HCT116 (cell line): ENCODE measurements at regions not wholly inside any gene's neighbourhood (a gene's known extent, or its start where the extent isn't known, plus 50 kb on each side); places are given as distances from the start of the nearest gene placed in this dataset.

Experiments
- ATAC-seq: fragments of 200-7000 bp; cut with Tn5 transposase; 2 replicates; pipeline ENCODE4 v1.9.1; 2020; ENCODE audit warnings: mild to moderate bottlenecking, moderate library complexity
- BruUV-seq: library from RNA; stranded (reverse); fragments of 400-500 nt; replicated peaks from 2 replicates; lab custom pipeline; 2021; lab: Mats Ljungman, UMichigan
- CTCF ChIA-PET: fragments of 300-600 bp; sonication (Branson Sonifier 250); formaldehyde crosslinking; loops from one replicate; lab custom pipeline; 2021; ENCODE audit warnings: antibody characterized with exemption; lab: Charles Lee
- POLR2A ChIA-PET: fragments of 300-600, 350-600 bp; sonication (Branson Sonifier 250); formaldehyde crosslinking; loops from one replicate; lab custom pipeline; 2021; ENCODE audit warnings: antibody characterized with exemption; lab: Charles Lee
- RAD21 ChIA-PET, 2 experiments: fragments of 300-600 bp; sonication (Branson Sonifier 250); formaldehyde crosslinking; loops; one replicate each; lab custom pipeline; 2023; ENCODE audit warnings: low total read pairs in 2 of 2; ENCODE audit not compliant: uncharacterized antibody in 2 of 2, unreplicated experiment in 2 of 2, low non-redundant PET in 1 of 2; lab: Charles Lee
- DNase-seq: peaks from one replicate; pipeline ENCODE4 v3.0.0-alpha.2; 2010; ENCODE audit warnings: low read depth, low spot score
- H2AFZ ChIP-seq: fragments of 200-600 bp; shearing (Covaris generic), sonication (generic); 2 replicates; pipeline ENCODE4 v1.6.1; 2017; ENCODE audit warnings: low read depth, mixed run types, mixed read lengths, antibody characterized with exemption, low read length; ENCODE audit not compliant: poor library complexity, severe bottlenecking
- H3K27ac ChIP-seq: 2 replicates; pipeline ENCODE4 v1.5.1; 2012; ENCODE audit warnings: low read depth, low read length
- H3K27me3 ChIP-seq: fragments of 200-600 bp; sonication (generic); 2 replicates; pipeline ENCODE4 v1.6.1; 2016; ENCODE audit warnings: mixed run types, low read length, mixed read lengths; ENCODE audit not compliant: insufficient read depth
- H3K36me3 ChIP-seq, 2 experiments: fragments of 200-500 bp in 1 of 2; fragments of 200-600 bp in 1 of 2; sonication (Bioruptor generic) in 1 of 2; sonication (generic) in 1 of 2; 2 replicates each; pipeline versions ENCODE4 v1.5.1 to v1.6.1; 2014 to 2016; ENCODE audit warnings: low read length in 2 of 2, inconsistent platforms in 1 of 2, mixed read lengths in 1 of 2, mixed run types in 1 of 2; ENCODE audit not compliant: insufficient read depth in 2 of 2, control insufficient read depth in 1 of 2
- H3K4me1 ChIP-seq, 2 experiments: fragments of 200-600 bp in 1 of 2; sonication (generic) in 1 of 2; 2 replicates each; pipeline versions ENCODE4 v1.5.1 to v1.6.1; 2012 to 2017; ENCODE audit warnings: low read length in 2 of 2, inconsistent platforms in 1 of 2, mild to moderate bottlenecking in 1 of 2, mixed read lengths in 1 of 2, mixed run types in 1 of 2, moderate library complexity in 1 of 2; ENCODE audit not compliant: insufficient read depth in 2 of 2, control insufficient read depth in 1 of 2
- H3K4me2 ChIP-seq: fragments of 200-600 bp; sonication (generic); 2 replicates; pipeline ENCODE4 v1.6.1; 2017; ENCODE audit warnings: mixed run types, low read length, mixed read lengths
- H3K4me3 ChIP-seq, 2 experiments: fragments of 200-600 bp in 1 of 2; sonication (generic) in 1 of 2; replicated peaks in 1 of 2; 2 replicates each; pipeline ENCODE4 v1.5.1; 2011 to 2016; ENCODE audit warnings: low read length in 2 of 2, control low read depth in 1 of 2, low read depth in 1 of 2, mild to moderate bottlenecking in 1 of 2, mixed read lengths in 1 of 2, mixed run types in 1 of 2
- H3K79me2 ChIP-seq: fragments of 200-600 bp; sonication (generic); 2 replicates; pipeline ENCODE4 v1.6.1; 2017; ENCODE audit warnings: mild to moderate bottlenecking, mixed run types, low read length, moderate library complexity, mixed read lengths; ENCODE audit not compliant: insufficient read depth
- H3K9ac ChIP-seq: fragments of 200-600 bp; sonication (generic); 2 replicates; pipeline ENCODE4 v1.6.1; 2016; ENCODE audit warnings: low read length, mixed read lengths
- H3K9me2 ChIP-seq: fragments of 200-600 bp; sonication (generic), shearing (Covaris generic); 2 replicates; pipeline ENCODE4 v1.6.1; 2017; ENCODE audit warnings: mixed run types, mild to moderate bottlenecking, moderate library complexity; ENCODE audit not compliant: insufficient read depth
- H3K9me3 ChIP-seq, 2 experiments: fragments of 200-500 bp in 1 of 2; fragments of 200-600 bp in 1 of 2; sonication (Bioruptor generic) in 1 of 2; sonication (generic) in 1 of 2; 2 replicates each; pipeline ENCODE4 v1.6.1; 2014 to 2017; ENCODE audit warnings: low read length in 2 of 2, mixed read lengths in 2 of 2, inconsistent platforms in 1 of 2, low read depth in 1 of 2, mild to moderate bottlenecking in 1 of 2, mixed run types in 1 of 2, moderate library complexity in 1 of 2; ENCODE audit not compliant: control insufficient read depth in 1 of 2, insufficient read depth in 1 of 2
- H4K20me1 ChIP-seq: fragments of 200-600 bp; sonication (generic), shearing (Covaris generic); 2 replicates; pipeline ENCODE4 v1.6.1; 2017; ENCODE audit warnings: mixed run types, mild to moderate bottlenecking, moderate library complexity; ENCODE audit not compliant: insufficient read depth
- ATF3 ChIP-seq: IDR thresholded peaks from 2 replicates; pipeline ENCODE4 v1.6.1; 2012
- CBX3 ChIP-seq: IDR thresholded peaks from 2 replicates; pipeline ENCODE4 v1.6.1; 2012; ENCODE audit warnings: low read depth
- CTCF ChIP-seq, 3 experiments: fragments of 200-600 bp in 1 of 3; sonication (generic) in 1 of 3; IDR thresholded peaks in 2 of 3; conservative IDR thresholded peaks in 1 of 3; 2 replicates each; pipeline ENCODE4 v1.5.1; 2012 to 2017; ENCODE audit warnings: low read depth in 2 of 3, low read length in 2 of 3, antibody characterized with exemption in 1 of 3, borderline replicate concordance in 1 of 3, control low read depth in 1 of 3, mild to moderate bottlenecking in 1 of 3, mixed read lengths in 1 of 3, mixed run types in 1 of 3, moderate library complexity in 1 of 3; ENCODE audit not compliant: insufficient read depth in 1 of 3
- EGR1 ChIP-seq: IDR thresholded peaks from 2 replicates; pipeline ENCODE4 v1.6.1; 2012; ENCODE audit warnings: low read depth
- ELF1 ChIP-seq: IDR thresholded peaks from 2 replicates; pipeline ENCODE4 v1.6.1; 2012; ENCODE audit warnings: low read depth, borderline replicate concordance
- EZH2 ChIP-seq: fragments of 200-600 bp; sonication (generic); IDR thresholded peaks from 2 replicates; pipeline ENCODE4 v1.6.1; 2017; ENCODE audit warnings: antibody characterized with exemption, mixed run types
- EZH2phosphoT487 ChIP-seq: fragments of 200-600 bp; IDR thresholded peaks from 2 replicates; pipeline ENCODE4 v1.6.1; 2018; ENCODE audit warnings: antibody characterized with exemption, borderline replicate concordance
- FOSL1 ChIP-seq: IDR thresholded peaks from 2 replicates; pipeline ENCODE4 v1.6.1; 2012; ENCODE audit warnings: low read depth
- JUND ChIP-seq: IDR thresholded peaks from 2 replicates; pipeline ENCODE4 v1.6.1; 2012
- MAX ChIP-seq: IDR thresholded peaks from 2 replicates; pipeline ENCODE4 v1.6.1; 2012
- POLR2A ChIP-seq: IDR thresholded peaks from 2 replicates; pipeline ENCODE4 v1.7.0; 2011; ENCODE audit warnings: borderline replicate concordance; ENCODE audit not compliant: insufficient read depth, insufficient read length; ENCODE audit errors: extremely low read depth
- POLR2AphosphoS5 ChIP-seq: IDR thresholded peaks from 2 replicates; pipeline ENCODE4 v1.6.1; 2011; ENCODE audit warnings: mild to moderate bottlenecking, low read depth, low read length, moderate library complexity
- RAD21 ChIP-seq: IDR thresholded peaks from 2 replicates; pipeline ENCODE4 v1.6.1; 2012; ENCODE audit warnings: low read depth, mild to moderate bottlenecking
- REST ChIP-seq: IDR thresholded peaks from 2 replicates; pipeline ENCODE4 v1.6.1; 2012; ENCODE audit warnings: low read depth
- SP1 ChIP-seq: IDR thresholded peaks from 2 replicates; pipeline ENCODE4 v1.6.1; 2012; ENCODE audit warnings: low read depth
- SRF ChIP-seq: IDR thresholded peaks from 2 replicates; pipeline ENCODE4 v1.6.1; 2012; ENCODE audit warnings: low read depth
- YY1 ChIP-seq: IDR thresholded peaks from 2 replicates; pipeline ENCODE4 v1.6.1; 2011; ENCODE audit warnings: low read length, low read depth, moderate library complexity, mild to moderate bottlenecking; ENCODE audit not compliant: insufficient replicate concordance; ENCODE audit errors: extremely low read depth
- ZBTB33 ChIP-seq: IDR thresholded peaks from 2 replicates; pipeline ENCODE4 v1.6.1; 2011; ENCODE audit warnings: mild to moderate bottlenecking, low read length, moderate library complexity; ENCODE audit not compliant: insufficient replicate concordance; ENCODE audit errors: extremely low read depth
- ZFX ChIP-seq: fragments of 450-650 bp; IDR thresholded peaks from 2 replicates; pipeline ENCODE4 v1.6.1; 2017
- ZNF274 ChIP-seq: fragments of 200-500 bp; sonication (Bioruptor generic); IDR thresholded peaks from 2 replicates; pipeline ENCODE4 v1.6.1; 2014; ENCODE audit warnings: mild to moderate bottlenecking, low read depth, low read length, inconsistent platforms
- intact Hi-C: fragments of 100-400 bp; cut with micrococcal nuclease; formaldehyde crosslinking; loops from 2 replicates; pipeline ENCODE4 v1.10.0; 2022

- no peak overlapping the region for H3K4me2 ChIP-seq
- no peaks in the 10 kb centered on the region for H3K4me1 ChIP-seq
- POLR2A ChIA-PET, result no interaction called here
- H3K9me3 ChIP-seq, result no peaks in the 10 kb centered on the region
- H3K4me3 ChIP-seq, result no peak overlapping the region
- no TSS peak for BruUV-seq
- H3K79me2 ChIP-seq, result no peaks in the 10 kb centered on the region
- H3K27ac ChIP-seq, result no peak overlapping the region
- ATAC-seq (no peak), DNase-seq (no peak)
- H2AFZ ChIP-seq, result no peak overlapping the region
- TF ChIP-seq YY1, result no peak
- no peak for TF ChIP-seq ELF1
- no peak for TF ChIP-seq JUND
- TF ChIP-seq POLR2A, result no peak
- no peak for TF ChIP-seq FOSL1
- no peak for TF ChIP-seq RAD21
- TF ChIP-seq ATF3, result no peak
- TF ChIP-seq CBX3, result no peak
- no peak for TF ChIP-seq EGR1
- TF ChIP-seq REST, result no peak
- no peak for TF ChIP-seq CTCF (IDR thresholded peaks at IDR 0.05 in 2 of 3, conservative IDR thresholded peaks at IDR 0.05 in 1 of 3; ENCODE audit: borderline replicate concordance in 1 of 3, insufficient read depth in 1 of 3, low read depth in 2 of 3, low read length in 2 of 3)
- TF ChIP-seq SRF, result no peak
- TF ChIP-seq MAX, result no peak
- no peak for TF ChIP-seq EZH2phosphoT487
- TF ChIP-seq ZNF274, result no peak
- TF ChIP-seq SP1, result no peak
- TF ChIP-seq ZBTB33, result no peak
- TF ChIP-seq ZFX, result no peak
- no peak for TF ChIP-seq POLR2AphosphoS5
- TF ChIP-seq EZH2, result no peak
- H3K9me2 ChIP-seq, result no peaks in the 10 kb centered on the region
- RAD21 ChIA-PET, result no interaction called here
- no peaks in the 10 kb centered on the region for H3K36me3 ChIP-seq
- H3K9ac ChIP-seq, result no peak overlapping the region
- no peaks in the 10 kb centered on the region for H3K27me3 ChIP-seq
- intact Hi-C loops, result no loop called here
- no peaks in the 10 kb centered on the region for H4K20me1 ChIP-seq
- CTCF ChIA-PET, result no interaction called here
Measured at GRCh38 chr1:199197695-199198094, 558.9 kb downstream of the PTPRC start.
